SU-DHL-6 (cell line): ENCODE measurements at regions not wholly inside any gene's neighbourhood (a gene's known extent, or its start where the extent isn't known, plus 50 kb on each side); places are given as distances from the start of the nearest gene placed in this dataset.

Experiments used
- H2AFZ ChIP-seq: fragments of 200-600 bp; sonication (generic); 2 replicates; pipeline ENCODE4 v1.6.1; 2014; ENCODE audit warnings: low read depth, mild to moderate bottlenecking, moderate library complexity, mixed read lengths, antibody characterized with exemption, low read length; ENCODE audit not compliant: severe bottlenecking
- H3F3A ChIP-seq: fragments of 200-600 bp; shearing (Covaris generic); 2 replicates; pipeline ENCODE4 v1.6.0; 2016; ENCODE audit warnings: antibody characterized with exemption, mild to moderate bottlenecking; ENCODE audit not compliant: insufficient read depth
- H3K27ac ChIP-seq: fragments of 200-600 bp; sonication (generic); 2 replicates; pipeline ENCODE4 v1.5.1; 2016; ENCODE audit warnings: low read depth, mild to moderate bottlenecking, low read length, moderate library complexity, mixed read lengths
- H3K27me3 ChIP-seq: fragments of 200-600 bp; sonication (generic), shearing (Covaris generic); 2 replicates; pipeline ENCODE4 v1.6.0; 2014; ENCODE audit warnings: mild to moderate bottlenecking, low read length
- H3K36me3 ChIP-seq: fragments of 200-600 bp; sonication (generic); 2 replicates; pipeline ENCODE4 v1.6.1; 2014; ENCODE audit warnings: mild to moderate bottlenecking, low read length, mixed read lengths
- H3K4me2 ChIP-seq: fragments of 300-600, 200-600 bp; shearing (Covaris generic), sonication (generic); 2 replicates; pipeline ENCODE4 v1.6.0; 2014; ENCODE audit warnings: low read length, low read depth, mild to moderate bottlenecking; ENCODE audit not compliant: poor library complexity, severe bottlenecking
- H3K4me3 ChIP-seq: fragments of 200-600 bp; sonication (generic); 2 replicates; pipeline ENCODE4 v1.5.1; 2014; ENCODE audit warnings: antibody characterized with exemption, low read length, mild to moderate bottlenecking, mixed read lengths; ENCODE audit not compliant: insufficient read depth, poor library complexity, severe bottlenecking
- H3K79me2 ChIP-seq: fragments of 200-600 bp; sonication (generic); 2 replicates; pipeline ENCODE4 v1.6.1; 2014; ENCODE audit warnings: mild to moderate bottlenecking, low read length, moderate library complexity; ENCODE audit not compliant: insufficient read depth
- H3K9ac ChIP-seq: fragments of 200-600 bp; sonication (generic); 2 replicates; pipeline ENCODE4 v1.7.0; 2014; ENCODE audit warnings: mild to moderate bottlenecking, low read length
- H3K9me2 ChIP-seq: fragments of 200-600 bp; sonication (generic); replicated peaks from 2 replicates; pipeline ENCODE4 v1.6.1; 2014; ENCODE audit warnings: low read length; ENCODE audit not compliant: insufficient read depth
- H3K9me3 ChIP-seq: fragments of 200-600 bp; sonication (generic); 2 replicates; pipeline ENCODE4 v1.6.1; 2014; ENCODE audit warnings: low read length, mixed read lengths; ENCODE audit not compliant: insufficient read depth
- H4K20me1 ChIP-seq: fragments of 200-600 bp; sonication (generic); 2 replicates; pipeline ENCODE4 v1.6.1; 2014; ENCODE audit warnings: low read depth, mild to moderate bottlenecking, antibody characterized with exemption, low read length, moderate library complexity, mixed read lengths
- CTCF ChIP-seq: fragments of 200-600 bp; sonication (generic); IDR thresholded peaks from one replicate; pipeline ENCODE4 v1.5.1; 2017; ENCODE audit warnings: antibody characterized with exemption, mild to moderate bottlenecking, low read length, moderate library complexity; ENCODE audit not compliant: insufficient read depth, poor library complexity, severe bottlenecking
- EZH2phosphoT487 ChIP-seq: fragments of 200-600 bp; sonication (generic), shearing (Covaris generic); conservative IDR thresholded peaks from 2 replicates; pipeline ENCODE4 v1.6.1; 2018; ENCODE audit warnings: mild to moderate bottlenecking, antibody characterized with exemption, low read length, moderate library complexity, mixed read lengths

GRCh38 chr6:74671558-74672025 is 534.3 kb downstream of the COL12A1 start:
- H3K27ac ChIP-seq, result no peak overlapping the region
- H3K36me3 ChIP-seq, result no peaks in the 10 kb centered on the region
- no peaks in the 10 kb centered on the region for H4K20me1 ChIP-seq
- no peak overlapping the region for H3K4me2 ChIP-seq
- TF ChIP-seq CTCF (no peak), EZH2phosphoT487 (no peak)
- no peak overlapping the region for H3K9ac ChIP-seq
- no peaks in the 10 kb centered on the region for H3K9me3 ChIP-seq
- no peaks in the 10 kb centered on the region for H3F3A ChIP-seq
- no peaks in the 10 kb centered on the region for H3K79me2 ChIP-seq
- H2AFZ ChIP-seq, result no peak overlapping the region
- H3K4me3 ChIP-seq, result no peak overlapping the region
- H3K9me2 ChIP-seq, result no peaks in the 10 kb centered on the region; the same call in 1 of the 2 replicates
- H3K27me3 ChIP-seq, result no peaks in the 10 kb centered on the region

- H3K27me3 ChIP-seq, result no peaks in the 10 kb centered on the region
- H3K79me2 ChIP-seq, result no peaks in the 10 kb centered on the region
- H3K4me2 ChIP-seq, result no peak overlapping the region
- no peaks in the 10 kb centered on the region for H3K9me2 ChIP-seq
- no peak overlapping the region for H3K9ac ChIP-seq
- TF ChIP-seq CTCF (no peak), EZH2phosphoT487 (no peak)
- no peaks in the 10 kb centered on the region for H3K9me3 ChIP-seq
- no peak overlapping the region for H3K27ac ChIP-seq
- no peak overlapping the region for H2AFZ ChIP-seq
- no peaks in the 10 kb centered on the region for H4K20me1 ChIP-seq
- no peaks in the 10 kb centered on the region for H3F3A ChIP-seq
- H3K4me3 ChIP-seq, result no peak overlapping the region
- no peaks in the 10 kb centered on the region for H3K36me3 ChIP-seq
Measured at GRCh38 chr6:74658391-74658790, 547.5 kb downstream of the COL12A1 start.

- Histone ChIP-seq H4K20me1 (no peaks in the 10 kb centered on the region), H3K36me3 (no peaks in the 10 kb centered on the region), H3K4me2 (no peak overlapping the region), H3K27ac (no peak overlapping the region), H3K4me3 (no peak overlapping the region), H3K79me2 (no peaks in the 10 kb centered on the region), H3K9ac (no peak overlapping the region), H3K27me3 (no peaks in the 10 kb centered on the region), H3F3A (no peaks in the 10 kb centered on the region), H3K9me3 (no peaks in the 10 kb centered on the region), H3K9me2 (no peaks in the 10 kb centered on the region), H2AFZ (no peak overlapping the region)
- no peak for TF ChIP-seq EZH2phosphoT487
Measured at GRCh38 chr6:74657931-74658330, 547.9 kb downstream of the COL12A1 start.

- H3K9ac ChIP-seq, result no peak overlapping the region
- H3K9me2 ChIP-seq, result no peaks in the 10 kb centered on the region
- no peaks in the 10 kb centered on the region for H3K9me3 ChIP-seq
- TF ChIP-seq CTCF, result no peak
- TF ChIP-seq EZH2phosphoT487, result no peak
- no peaks in the 10 kb centered on the region for H3K79me2 ChIP-seq
- H4K20me1 ChIP-seq, result no peaks in the 10 kb centered on the region
- no peak overlapping the region for H3K4me2 ChIP-seq
- H2AFZ ChIP-seq, result no peak overlapping the region
- H3K27me3 ChIP-seq, result no peaks in the 10 kb centered on the region
- H3K4me3 ChIP-seq, result no peak overlapping the region
- H3F3A ChIP-seq, result no peaks in the 10 kb centered on the region
- H3K27ac ChIP-seq, result no peak overlapping the region
- no peaks in the 10 kb centered on the region for H3K36me3 ChIP-seq
Measured at GRCh38 chr6:74657011-74657410, 548.8 kb downstream of the COL12A1 start.
